ENCODE measurements at regions not wholly inside any gene's neighbourhood (a gene's known extent, or its start where the extent isn't known, plus 50 kb on each side); places are given as distances from the start of the nearest gene placed in this dataset.

GRCh38 chr5:155750101-155750500 is 576.9 kb upstream of the SGCD start:
- Histone ChIP-seq H3K4me3 (ENCODE audit: extremely low read depth, insufficient read depth, low read length, poor library complexity, severe bottlenecking) (no peak overlapping the region), H3K4me1 (ENCODE audit: control insufficient read depth, insufficient read depth, low read length, poor library complexity, severe bottlenecking) (no peaks in the 10 kb centered on the region), H3K27ac (ENCODE audit: low read depth, low read length, severe bottlenecking) (no peak overlapping the region), H3K36me3 (ENCODE audit: control insufficient read depth, insufficient read depth, low read length) (no peaks in the 10 kb centered on the region), H3K9me3 (ENCODE audit: control insufficient read depth, low read length) (no peaks in the 10 kb centered on the region)
- WGBS, 2 experiments (ENCODE audit: insufficient coverage in 2 of 2), result no CpG with 5 or more reads among the region's 2 CpGs

GRCh38 chr5:155750571-155750970 is 576.4 kb upstream of the SGCD start:
- no peak overlapping the region for H3K27ac ChIP-seq (ENCODE audit: low read depth, low read length, severe bottlenecking)
- H3K9me3 ChIP-seq (ENCODE audit: control insufficient read depth, low read length), result no peaks in the 10 kb centered on the region
- no peaks in the 10 kb centered on the region for H3K36me3 ChIP-seq (ENCODE audit: control insufficient read depth, insufficient read depth, low read length)
- no peaks in the 10 kb centered on the region for H3K4me1 ChIP-seq (ENCODE audit: control insufficient read depth, insufficient read depth, low read length, poor library complexity, severe bottlenecking)
- no peak overlapping the region for H3K4me3 ChIP-seq (ENCODE audit: extremely low read depth, insufficient read depth, low read length, poor library complexity, severe bottlenecking)

GRCh38 chr5:155753943-155754581 is 572.9 kb upstream of the SGCD start:
- Histone ChIP-seq H3K4me3 (ENCODE audit: extremely low read depth, insufficient read depth, low read length, poor library complexity, severe bottlenecking) (no peak overlapping the region), H3K4me1 (ENCODE audit: control insufficient read depth, insufficient read depth, low read length, poor library complexity, severe bottlenecking) (no peaks in the 10 kb centered on the region), H3K27ac (ENCODE audit: low read depth, low read length, severe bottlenecking) (no peak overlapping the region), H3K36me3 (ENCODE audit: control insufficient read depth, insufficient read depth, low read length) (no peaks in the 10 kb centered on the region), H3K9me3 (ENCODE audit: control insufficient read depth, low read length) (no peaks in the 10 kb centered on the region)
- 54 to 96% methylated on average over 2 to 3 of the region's 3 CpGs for WGBS, 2 experiments (ENCODE audit: insufficient coverage in 2 of 2)

GRCh38 chr5:155759252-155759651 is 567.7 kb upstream of the SGCD start:
- 89 to 100% methylated on average over 1 to 2 of the region's 2 CpGs for WGBS, 2 experiments (ENCODE audit: insufficient coverage in 2 of 2)

GRCh38 chr5:155759984-155760383 is 567.0 kb upstream of the SGCD start:
- Histone ChIP-seq H3K4me3 (ENCODE audit: extremely low read depth, insufficient read depth, low read length, poor library complexity, severe bottlenecking) (no peak overlapping the region), H3K27ac (ENCODE audit: low read depth, low read length, severe bottlenecking) (no peak overlapping the region), H3K9me3 (ENCODE audit: control insufficient read depth, low read length) (no peaks in the 10 kb centered on the region), H3K36me3 (ENCODE audit: control insufficient read depth, insufficient read depth, low read length) (no peaks in the 10 kb centered on the region), H3K4me1 (ENCODE audit: control insufficient read depth, insufficient read depth, low read length, poor library complexity, severe bottlenecking) (no peaks in the 10 kb centered on the region)

More at GRCh38 chr5:155759252-155759651, 567.7 kb upstream of the SGCD start:
- H3K9me3 ChIP-seq (ENCODE audit: control insufficient read depth, low read length), result no peaks in the 10 kb centered on the region
- no peaks in the 10 kb centered on the region for H3K4me1 ChIP-seq (ENCODE audit: control insufficient read depth, insufficient read depth, low read length, poor library complexity, severe bottlenecking)
- no peak overlapping the region for H3K4me3 ChIP-seq (ENCODE audit: extremely low read depth, insufficient read depth, low read length, poor library complexity, severe bottlenecking)
- H3K36me3 ChIP-seq (ENCODE audit: control insufficient read depth, insufficient read depth, low read length), result no peaks in the 10 kb centered on the region
- no peak overlapping the region for H3K27ac ChIP-seq (ENCODE audit: low read depth, low read length, severe bottlenecking)

GRCh38 chr5:155761502-155761901 is 565.5 kb upstream of the SGCD start:
- no peaks in the 10 kb centered on the region for H3K36me3 ChIP-seq (ENCODE audit: control insufficient read depth, insufficient read depth, low read length)
- WGBS, 2 experiments (ENCODE audit: insufficient coverage in 2 of 2), result 80 to 82% methylated on average over 1 to 2 of the region's 2 CpGs
- H3K27ac ChIP-seq (ENCODE audit: low read depth, low read length, severe bottlenecking), result no peak overlapping the region

GRCh38 chr5:155765715-155766114 is 561.2 kb upstream of the SGCD start:
- H3K27ac ChIP-seq (ENCODE audit: low read depth, low read length, severe bottlenecking), result no peak overlapping the region
- no peaks in the 10 kb centered on the region for H3K9me3 ChIP-seq (ENCODE audit: control insufficient read depth, low read length)
- WGBS, 2 experiments (ENCODE audit: insufficient coverage in 2 of 2), result 80 to 88% methylated on average over 2 of the region's 2 CpGs
- H3K4me3 ChIP-seq (ENCODE audit: extremely low read depth, insufficient read depth, low read length, poor library complexity, severe bottlenecking), result no peak overlapping the region
- no peaks in the 10 kb centered on the region for H3K4me1 ChIP-seq (ENCODE audit: control insufficient read depth, insufficient read depth, low read length, poor library complexity, severe bottlenecking)
- H3K36me3 ChIP-seq (ENCODE audit: control insufficient read depth, insufficient read depth, low read length), result no peaks in the 10 kb centered on the region

More at GRCh38 chr5:155761502-155761901, 565.5 kb upstream of the SGCD start:
- Histone ChIP-seq H3K4me3 (ENCODE audit: extremely low read depth, insufficient read depth, low read length, poor library complexity, severe bottlenecking) (no peak overlapping the region), H3K9me3 (ENCODE audit: control insufficient read depth, low read length) (no peaks in the 10 kb centered on the region), H3K4me1 (ENCODE audit: control insufficient read depth, insufficient read depth, low read length, poor library complexity, severe bottlenecking) (no peaks in the 10 kb centered on the region)

- H3K4me1 ChIP-seq (ENCODE audit: control insufficient read depth, insufficient read depth, low read length, poor library complexity, severe bottlenecking), result no peaks in the 10 kb centered on the region
- H3K27ac ChIP-seq (ENCODE audit: low read depth, low read length, severe bottlenecking), result no peak overlapping the region
- no CpG with 5 or more reads among the region's 2 CpGs for WGBS, 2 experiments (ENCODE audit: insufficient coverage in 2 of 2)
- no peaks in the 10 kb centered on the region for H3K9me3 ChIP-seq (ENCODE audit: control insufficient read depth, low read length)
- H3K36me3 ChIP-seq (ENCODE audit: control insufficient read depth, insufficient read depth, low read length), result no peaks in the 10 kb centered on the region
- H3K4me3 ChIP-seq (ENCODE audit: extremely low read depth, insufficient read depth, low read length, poor library complexity, severe bottlenecking), result no peak overlapping the region
Measured at GRCh38 chr5:155767470-155767869, 559.5 kb upstream of the SGCD start.

- Histone ChIP-seq H3K4me3 (ENCODE audit: extremely low read depth, insufficient read depth, low read length, poor library complexity, severe bottlenecking) (no peak overlapping the region), H3K9me3 (ENCODE audit: control insufficient read depth, low read length) (no peaks in the 10 kb centered on the region), H3K4me1 (ENCODE audit: control insufficient read depth, insufficient read depth, low read length, poor library complexity, severe bottlenecking) (no peaks in the 10 kb centered on the region), H3K27ac (ENCODE audit: low read depth, low read length, severe bottlenecking) (no peak overlapping the region), H3K36me3 (ENCODE audit: control insufficient read depth, insufficient read depth, low read length) (no peaks in the 10 kb centered on the region)
- WGBS, 2 experiments (ENCODE audit: insufficient coverage in 2 of 2), result 78 to 83% methylated on average over 1 of the region's 3 CpGs
Measured at GRCh38 chr5:155768332-155768731, 558.6 kb upstream of the SGCD start.

- Histone ChIP-seq H3K4me1 (ENCODE audit: control insufficient read depth, insufficient read depth, low read length, poor library complexity, severe bottlenecking) (no peaks in the 10 kb centered on the region), H3K9me3 (ENCODE audit: control insufficient read depth, low read length) (no peaks in the 10 kb centered on the region), H3K36me3 (ENCODE audit: control insufficient read depth, insufficient read depth, low read length) (no peaks in the 10 kb centered on the region), H3K4me3 (ENCODE audit: extremely low read depth, insufficient read depth, low read length, poor library complexity, severe bottlenecking) (no peak overlapping the region), H3K27ac (ENCODE audit: low read depth, low read length, severe bottlenecking) (no peak overlapping the region)
- 90% methylated on average over 2 of the region's 4 CpGs; no CpG with 5 or more reads in 1 of the 2 experiments for WGBS, 2 experiments (ENCODE audit: insufficient coverage in 2 of 2)
Measured at GRCh38 chr5:155772009-155772662, 554.8 kb upstream of the SGCD start.

GRCh38 chr5:155773680-155774079 is 553.3 kb upstream of the SGCD start:
- no peak overlapping the region for H3K4me3 ChIP-seq (ENCODE audit: extremely low read depth, insufficient read depth, low read length, poor library complexity, severe bottlenecking)
- H3K9me3 ChIP-seq (ENCODE audit: control insufficient read depth, low read length), result no peaks in the 10 kb centered on the region
- no peak overlapping the region for H3K27ac ChIP-seq (ENCODE audit: low read depth, low read length, severe bottlenecking)
- WGBS, 2 experiments (ENCODE audit: insufficient coverage in 2 of 2), result 80 to 87% methylated on average over 1 to 2 of the region's 2 CpGs
- H3K4me1 ChIP-seq (ENCODE audit: control insufficient read depth, insufficient read depth, low read length, poor library complexity, severe bottlenecking), result no peaks in the 10 kb centered on the region
- no peaks in the 10 kb centered on the region for H3K36me3 ChIP-seq (ENCODE audit: control insufficient read depth, insufficient read depth, low read length)
